ENCODE measurements at regions not wholly inside any gene's neighbourhood (a gene's known extent, or its start where the extent isn't known, plus 50 kb on each side); places are given as distances from the start of the nearest gene placed in this dataset.
A peak's percentile ranks its signal among the peaks of the same experiment; 100 is the strongest.

- TF ChIP-seq POLR2A (IDR thresholded peaks at IDR 0.05): no peak
- peak in 5 of 7 experiments; percentile 21 to 85 (median 75) for TF ChIP-seq CTCF (IDR thresholded peaks at IDR 0.05)
These were observed 130.3 kb upstream of the LSM14A start for GRCh38 chr19:34041925-34042521.

Measured in stomach (tissue), 4 donors.